Caki2 (cell line): ENCODE measurements at regions not wholly inside any gene's neighbourhood (a gene's known extent, or its start where the extent isn't known, plus 50 kb on each side); places are given as distances from the start of the nearest gene placed in this dataset.

ENCODE experiments used
- DNase-seq: peaks from one replicate; pipeline ENCODE4 v3.0.0-alpha.2; 2015; ENCODE audit warnings: low read depth
- in situ Hi-C: cut with HindIII; loops from 2 replicates; pipeline ENCODE4 v1.10.0; 2016; ENCODE audit warnings: low sequenced_read_pairs, low pct_unique_long_range_greater_than_20kb, mixed read lengths

- in situ Hi-C loops: no loop called here
- DNase-seq: no peak
Measured at GRCh38 chr5:174188295-174188694, 142.8 kb downstream of the NSG2 start.

DNA sequence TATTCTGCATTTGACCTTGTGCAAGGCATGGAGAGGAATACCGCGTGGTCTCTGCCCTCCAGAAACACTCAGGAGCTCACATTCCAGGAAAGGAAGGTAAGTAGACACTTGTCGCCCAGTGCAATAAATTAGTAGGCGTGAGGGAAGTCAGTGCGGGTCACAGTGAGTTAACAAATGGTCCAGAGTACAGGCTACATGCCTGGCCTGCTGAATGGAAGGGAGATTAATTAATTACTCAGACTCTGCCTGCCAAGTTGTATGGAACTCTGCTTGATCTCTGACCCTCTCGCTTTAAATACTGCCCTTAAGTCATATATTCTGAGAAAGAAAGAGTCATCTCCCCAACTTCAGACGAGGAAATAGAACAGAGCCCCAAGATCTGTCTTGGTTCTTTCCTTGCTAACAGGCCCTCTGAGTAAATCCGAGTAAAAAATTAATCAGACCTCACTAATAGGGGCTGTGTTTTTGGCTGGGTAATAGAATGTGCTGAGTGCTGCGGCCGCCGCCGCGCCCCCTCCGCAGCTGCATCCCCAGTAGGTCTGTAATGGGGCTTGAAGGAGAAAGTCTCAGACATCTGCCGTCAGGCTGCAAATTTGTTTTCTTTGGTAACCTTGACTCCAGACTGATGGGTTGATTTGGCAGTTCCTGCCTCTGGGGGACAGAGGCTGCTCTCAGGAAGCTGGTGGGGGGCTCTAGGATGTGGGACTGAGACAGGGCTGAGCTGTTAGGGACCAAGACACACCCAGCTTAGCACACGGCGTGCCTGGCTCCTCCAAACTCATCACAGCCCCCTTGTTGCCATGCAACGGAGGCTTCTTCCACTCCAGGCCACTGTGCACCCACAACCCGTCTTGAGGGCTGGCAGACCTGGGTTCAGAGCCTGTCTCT, 144.4 kb downstream of the NSG2 start:
- no peak for DNase-seq
- in situ Hi-C loops: no loop called here

DNA sequence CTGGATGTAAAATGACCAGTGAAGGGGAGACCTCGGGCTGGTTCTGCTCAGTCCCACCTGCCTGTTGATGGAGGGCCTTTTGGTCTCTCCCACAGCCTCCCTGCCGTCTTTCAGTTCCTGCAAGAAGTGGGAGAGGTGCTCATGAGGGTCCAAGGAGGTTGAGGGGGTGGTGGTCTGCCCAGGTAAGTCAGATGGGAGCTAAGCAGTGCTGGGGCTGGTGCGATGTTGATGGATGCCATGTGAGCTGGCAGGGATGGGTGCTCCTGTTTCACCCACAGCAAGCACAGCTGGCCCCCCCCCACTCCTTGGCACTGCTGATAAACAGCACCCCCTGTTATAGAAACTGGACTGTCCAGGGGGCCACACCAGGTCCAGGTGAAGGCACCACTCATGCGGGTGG, 145.6 kb downstream of the NSG2 start:
- in situ Hi-C loops: no loop called here
- no peak for DNase-seq

- in situ Hi-C loops: no loop called here
- no peak for DNase-seq
Measured at GRCh38 chr5:174191850-174192655, 146.5 kb downstream of the NSG2 start.

DNA sequence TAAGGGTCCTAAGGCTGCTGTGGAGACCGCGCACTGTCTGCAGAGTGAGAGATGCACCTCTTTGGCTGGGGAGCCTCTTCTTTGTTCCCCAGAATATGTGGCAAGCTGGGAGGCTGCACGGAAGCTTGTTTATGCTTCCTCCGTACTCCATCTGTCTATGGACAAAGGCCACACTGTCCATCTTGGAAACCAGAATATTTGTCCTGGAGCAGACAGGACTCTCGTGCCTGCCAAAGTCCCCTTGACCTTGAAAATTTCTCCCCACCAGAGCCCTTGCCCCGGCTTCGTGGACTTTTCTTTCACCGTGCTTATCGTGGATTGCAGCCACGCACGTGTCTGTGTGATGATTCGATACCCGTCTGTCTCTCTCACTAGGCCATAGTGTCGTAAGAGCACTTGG, 147.4 kb downstream of the NSG2 start:
- in situ Hi-C loops: no loop called here
- DNase-seq: no peak

- DNase-seq: no peak
Measured at GRCh38 chr5:174195517-174195916, 150.0 kb downstream of the NSG2 start.

GRCh38 chr5:174197929-174198328, 152.4 kb downstream of the NSG2 start:
- in situ Hi-C loops: no loop called here
- DNase-seq: no peak

More at GRCh38 chr5:174195517-174195916, 150.0 kb downstream of the NSG2 start:
- in situ Hi-C loops: no loop called here

GRCh38 chr5:174198541-174198940, 153.0 kb downstream of the NSG2 start:
- in situ Hi-C loops: no loop called here
- no peak for DNase-seq

GRCh38 chr5:174202996-174203395, 157.5 kb downstream of the NSG2 start:
- in situ Hi-C loops: no loop called here
- no peak for DNase-seq

GRCh38 chr5:174204535-174205313, 159.2 kb downstream of the NSG2 start:
- DNase-seq: no peak
- in situ Hi-C loops: no loop called here

DNA sequence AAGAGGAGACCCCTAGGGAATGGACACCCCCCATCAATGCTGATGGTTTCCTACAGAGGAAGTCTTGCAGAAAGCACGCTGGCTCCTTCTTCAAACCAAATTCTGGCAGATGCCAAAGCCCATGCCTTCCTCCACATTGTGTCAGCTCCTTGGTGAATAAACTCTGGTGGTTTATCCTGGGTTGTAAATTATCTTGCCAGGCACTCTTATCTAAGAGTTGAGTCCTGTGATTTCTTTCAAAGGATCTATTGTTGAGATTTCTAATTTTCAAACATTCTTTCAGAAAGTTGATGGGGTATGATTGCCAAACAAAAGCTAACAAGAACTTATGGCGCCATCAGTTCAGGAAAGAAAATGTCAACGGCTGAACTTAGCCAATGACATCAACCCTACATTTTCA, 160.4 kb downstream of the NSG2 start:
- no peak for DNase-seq
- in situ Hi-C loops: no loop called here

DNA sequence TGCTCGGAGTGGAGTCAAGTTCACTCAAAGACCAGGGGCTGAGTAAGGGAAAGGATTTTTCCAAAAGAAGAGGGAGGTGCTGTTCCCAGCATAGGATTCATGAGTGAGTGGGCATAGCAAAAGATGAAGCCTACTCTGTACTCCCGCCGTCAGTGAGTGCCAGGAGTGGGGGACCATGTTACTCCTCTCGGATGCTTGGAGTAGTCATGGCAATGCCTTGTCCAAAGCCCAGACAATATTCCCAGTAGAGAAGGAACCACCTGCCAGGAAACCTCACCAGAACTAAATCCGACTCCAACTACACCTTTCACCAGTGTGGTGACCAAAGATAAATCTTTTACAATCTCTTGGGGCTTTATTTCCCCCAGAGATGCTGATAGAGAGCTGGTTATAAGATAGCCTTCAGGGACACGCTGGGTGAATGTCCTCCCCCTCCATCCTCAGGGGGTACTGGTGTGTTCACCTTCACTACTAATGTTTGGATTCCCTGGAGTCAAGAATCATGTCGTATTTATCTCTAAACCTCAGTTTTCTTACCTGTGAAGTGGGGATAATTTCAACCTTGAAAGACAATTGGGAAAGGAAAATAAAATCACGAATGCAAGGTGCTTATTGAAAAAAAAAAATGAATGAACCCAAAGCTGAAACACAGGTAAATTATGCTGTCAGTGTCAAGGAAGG, 165.2 kb downstream of the NSG2 start:
- DNase-seq: no peak
- in situ Hi-C loops: no loop called here

DNA sequence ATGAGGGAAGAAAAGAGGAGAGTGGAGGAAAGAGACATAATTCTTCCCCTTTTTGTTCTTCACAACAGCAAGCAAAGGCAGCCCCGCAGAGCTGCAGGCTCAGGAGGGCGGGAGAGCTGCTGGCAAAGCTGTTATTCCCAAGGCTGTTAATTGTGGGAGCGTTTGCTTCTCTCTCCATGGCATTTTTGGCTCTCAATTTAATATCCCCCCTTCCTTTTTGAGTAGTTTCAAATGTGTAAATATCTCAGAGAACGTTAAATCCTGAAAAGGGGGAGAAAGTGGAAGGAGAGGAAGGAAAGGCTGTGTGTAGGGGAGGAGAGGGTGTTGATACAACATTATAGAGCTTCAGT, 165.7 kb downstream of the NSG2 start:
- in situ Hi-C loops: no loop called here

DNA sequence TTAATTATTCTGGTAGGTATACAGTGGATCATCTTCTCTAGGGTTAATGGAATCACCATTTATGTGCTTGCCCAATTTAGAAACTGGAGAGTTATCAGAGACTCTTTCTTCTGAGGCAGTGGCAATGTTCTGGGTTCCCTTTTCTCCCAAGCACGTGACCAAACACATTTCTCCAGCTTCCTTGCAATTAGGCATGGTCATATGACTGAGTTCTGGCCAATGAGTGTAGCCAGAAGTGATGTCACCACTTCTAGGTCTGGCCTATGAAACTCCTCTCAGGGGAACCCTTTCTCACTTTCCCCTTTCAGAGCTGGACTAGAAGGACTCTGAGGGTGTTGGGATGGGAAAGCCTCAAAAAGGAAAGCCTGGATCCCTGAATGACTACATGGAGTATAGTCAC, 172.0 kb downstream of the NSG2 start:
- in situ Hi-C loops: no loop called here
- no peak for DNase-seq

More for the DNA sequence above, 165.7 kb downstream of the NSG2 start:
- DNase-seq: no peak

DNA sequence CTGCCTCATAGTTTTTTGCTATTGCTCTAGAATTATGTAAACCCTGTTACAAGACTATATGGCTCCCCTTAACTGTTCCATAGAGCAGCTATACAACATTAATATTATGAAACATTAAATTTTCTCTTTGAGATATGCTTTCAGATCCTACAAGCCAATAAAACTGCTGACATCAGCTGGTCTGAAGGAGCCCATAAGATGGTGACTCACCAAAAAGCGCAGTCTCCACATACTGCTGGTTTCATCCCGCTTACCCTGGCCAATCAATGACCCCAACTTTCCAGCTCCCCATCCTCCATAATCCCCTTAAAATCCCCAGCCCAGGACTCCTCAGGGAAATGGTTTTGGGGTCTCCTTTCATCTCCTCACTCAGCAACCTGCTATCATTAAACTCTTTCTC, 172.7 kb downstream of the NSG2 start:
- DNase-seq: no peak
- in situ Hi-C loops: no loop called here

DNA sequence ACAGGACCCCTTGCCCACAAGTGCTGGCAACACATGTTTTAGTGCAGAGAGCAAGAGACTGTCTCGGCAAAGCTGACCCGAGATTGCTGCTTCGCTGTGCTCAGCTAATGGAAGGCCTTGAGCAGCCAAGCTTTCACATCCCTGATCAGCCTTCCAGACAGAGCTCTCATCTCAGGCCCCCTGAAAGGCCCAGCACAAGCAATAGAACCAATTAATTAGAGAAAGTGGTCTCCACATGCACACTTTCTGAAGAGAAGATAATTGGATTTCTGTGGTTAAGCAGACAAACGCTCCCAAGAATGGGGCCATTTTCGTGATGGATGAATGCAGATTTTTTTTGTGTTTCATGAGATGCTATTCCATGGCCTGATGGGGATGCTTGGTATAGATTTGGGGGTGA, 174.9 kb downstream of the NSG2 start:
- no peak for DNase-seq
- in situ Hi-C loops: no loop called here

DNA sequence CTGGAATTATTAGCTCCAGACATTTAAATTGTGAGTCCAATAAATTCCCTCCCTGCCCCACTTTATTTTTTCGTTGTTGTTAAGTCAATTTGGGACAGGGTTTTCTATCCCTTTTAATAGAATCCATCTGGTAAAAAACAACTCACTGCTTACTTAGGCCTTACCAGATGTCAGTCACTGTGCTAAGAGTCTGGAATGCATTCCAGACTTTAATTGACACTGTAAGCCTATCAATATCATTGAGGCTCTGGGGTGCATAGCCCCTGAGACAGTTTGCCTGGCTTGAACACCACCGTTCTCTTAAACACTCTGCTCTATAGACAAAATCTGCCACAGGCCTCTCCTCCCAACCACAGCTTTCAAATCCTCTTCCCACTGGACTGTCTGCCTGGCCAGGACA, 175.9 kb downstream of the NSG2 start:
- DNase-seq: no peak
- in situ Hi-C loops: no loop called here

GRCh38 chr5:174221946-174222345, 176.4 kb downstream of the NSG2 start:
- in situ Hi-C loops: no loop called here
- DNase-seq: no peak
